K562 (cell line): ENCODE measurements at regions not wholly inside any gene's neighbourhood (a gene's known extent, or its start where the extent isn't known, plus 50 kb on each side); places are given as distances from the start of the nearest gene placed in this dataset.

Experiments used
- ATAC-seq: fragments of 200-7000 bp; cut with Tn5 transposase; 3 replicates; pipeline ENCODE4 v1.9.1; 2020; ENCODE audit warnings: moderate library complexity
- BruUV-seq: library from RNA; stranded (reverse); fragments of 400-500 nt; replicated peaks from 2 replicates; lab custom pipeline; 2021; lab: Mats Ljungman, UMichigan
- CTCF ChIA-PET: fragments of 300-600 bp; formaldehyde crosslinking; extraction: SDS; loops from one replicate; lab custom pipeline; 2021; ENCODE audit warnings: low intra/inter-chr PET ratio; lab: Yijun Ruan, JAX
- POLR2A ChIA-PET: fragments of 300-600, 350-650 bp; sonication (Branson Sonifier 250); formaldehyde crosslinking; extraction: SDS; loops from one replicate; lab custom pipeline; 2021; ENCODE audit warnings: antibody characterized with exemption, inconsistent platforms; lab: Yijun Ruan, JAX
- DNase-seq, 4 experiments: peaks; one replicate each; pipeline versions ENCODE4 v3.0.0 to v3.0.0-alpha.2; 2011 to 2018; ENCODE audit warnings: low spot score in 3 of 4, mixed read lengths in 3 of 4; ENCODE audit errors: extremely low read depth in 1 of 4
- FAIRE-seq: peaks from 2 replicates; lab custom pipeline; 2011; peaks lifted over from hg19 to GRCh38; lab: Jason Lieb, UNC
- H2AFZ ChIP-seq: 2 replicates; pipeline ENCODE4 v1.6.0; 2011; ENCODE audit warnings: low read depth, low read length, control low read depth, inconsistent platforms
- H3K27ac ChIP-seq: fragments of 200-600 bp; 3 replicates; pipeline ENCODE4 v1.8.0; 2011; ENCODE audit warnings: low read depth, mild to moderate bottlenecking, control low read depth, inconsistent platforms, low read length, moderate library complexity, mixed read lengths; ENCODE audit errors: extremely low read depth
- H3K27me3 ChIP-seq, 2 experiments: fragments of 300-600 bp in 1 of 2; 2 replicates in 1 of 2; 3 replicates in 1 of 2; pipeline versions ENCODE4 v1.6.0 to v1.8.0; 2011; ENCODE audit warnings: inconsistent platforms in 2 of 2, low read length in 2 of 2, mild to moderate bottlenecking in 1 of 2, mixed read lengths in 1 of 2, moderate library complexity in 1 of 2; ENCODE audit not compliant: control insufficient read depth in 2 of 2, insufficient read depth in 2 of 2
- H3K36me3 ChIP-seq: fragments of 300-600 bp; 3 replicates; pipeline ENCODE4 v1.8.0; 2011; ENCODE audit warnings: mild to moderate bottlenecking, low read length, inconsistent platforms; ENCODE audit not compliant: control insufficient read depth, insufficient read depth
- H3K4me1 ChIP-seq, 2 experiments: fragments of 200-600 bp in 1 of 2; replicated peaks in 1 of 2; 2 replicates in 1 of 2; 3 replicates in 1 of 2; pipeline versions ENCODE4 v1.5.1 to v1.8.0; 2011; ENCODE audit warnings: inconsistent platforms in 2 of 2, low read length in 2 of 2, mild to moderate bottlenecking in 1 of 2, mixed read lengths in 1 of 2, moderate library complexity in 1 of 2; ENCODE audit not compliant: control insufficient read depth in 2 of 2, insufficient read depth in 2 of 2
- H3K4me2 ChIP-seq: 2 replicates; pipeline ENCODE4 v1.6.1; 2011; ENCODE audit warnings: low read length, control low read depth, inconsistent platforms, mixed read lengths; ENCODE audit not compliant: insufficient read depth
- H3K4me3 ChIP-seq: fragments of 200-600 bp; sonication (generic), shearing (Covaris generic); 2 replicates; pipeline ENCODE4 v1.5.1; 2016; ENCODE audit warnings: control low read depth, inconsistent platforms
- H3K79me2 ChIP-seq: fragments of 200-600 bp; 3 replicates; pipeline ENCODE4 v1.8.0; 2011; ENCODE audit warnings: low read length, inconsistent platforms; ENCODE audit not compliant: control insufficient read depth, insufficient read depth
- H3K9ac ChIP-seq, 2 experiments: 2 replicates each; pipeline versions ENCODE4 v1.6.0 to v1.6.1; 2011; ENCODE audit warnings: low read depth in 2 of 2, low read length in 2 of 2, control low read depth in 1 of 2, inconsistent platforms in 1 of 2, mild to moderate bottlenecking in 1 of 2, mixed read lengths in 1 of 2; ENCODE audit not compliant: insufficient read depth in 1 of 2
- H3K9me1 ChIP-seq: one replicate; pipeline ENCODE4 v1.6.0; 2011; ENCODE audit warnings: inconsistent platforms, mild to moderate bottlenecking, low read length, moderate library complexity; ENCODE audit not compliant: control insufficient read depth, insufficient read depth
- H3K9me3 ChIP-seq: replicated peaks from 2 replicates; pipeline ENCODE4 v1.5.1; 2011; ENCODE audit warnings: low read depth, low read length, inconsistent platforms; ENCODE audit not compliant: control insufficient read depth, insufficient read depth
- H4K20me1 ChIP-seq: replicated peaks from 2 replicates; pipeline ENCODE4 v1.6.1; 2011; ENCODE audit warnings: low read length, inconsistent platforms, mixed read lengths; ENCODE audit not compliant: control insufficient read depth, insufficient read depth
- DIDO1 ChIP-seq: fragments of 450-650 bp; IDR thresholded peaks from 2 replicates; pipeline ENCODE4 v1.6.1; 2016; ENCODE audit warnings: low read depth, missing biosample characterization, missing genetic modification characterization
- HOXB6 ChIP-seq: fragments of 250-450 bp; sonication (Bioruptor Pico); IDR thresholded peaks from 2 replicates; pipeline ENCODE4 v1.5.1; 2022; ENCODE audit warnings: mild to moderate bottlenecking, borderline replicate concordance
- SAFB2 ChIP-seq: fragments of 200-400 bp; formaldehyde crosslinking; IDR thresholded peaks from 2 replicates; pipeline ENCODE4 v1.6.1; 2018; ENCODE audit warnings: borderline replicate concordance, low read length, low read depth, moderate library complexity; ENCODE audit not compliant: severe bottlenecking
- STAT5A ChIP-seq: IDR thresholded peaks from 2 replicates; pipeline ENCODE4 v1.6.1; 2012; ENCODE audit warnings: low read length, inconsistent platforms, borderline replicate concordance
- WGBS: fragments of 100-300 bp; shearing (Covaris generic); methylation state at CpG from one replicate; pipeline ENCODE4 v1.1.6; 2016; ENCODE audit warnings: low coverage, mixed read lengths; ENCODE audit not compliant: insufficient coverage; ENCODE audit errors: missing lambda C conversion rate; 5-methylcytosine and 5-hydroxymethylcytosine counted together
- in situ Hi-C: fragments of 300-500 bp; cut with MboI; formaldehyde crosslinking; loops from 4 replicates; pipeline ENCODE4 v1.15.0; 2018; ENCODE audit warnings: inconsistent platforms, mixed read lengths
- intact Hi-C: fragments of 100-400 bp; cut with micrococcal nuclease; formaldehyde crosslinking; loops from 2 replicates; pipeline ENCODE4 v1.14.2; 2022
- TF ChIP-seq, protein P1 (sequence below): sonication (generic); formaldehyde crosslinking; IDR thresholded peaks from 2 replicates; pipeline ENCODE4 v1.8.0; 2022; ENCODE audit warnings: mild to moderate bottlenecking, missing genetic modification reagents
- TF ChIP-seq, protein P2 (sequence below): fragments of 250-450 bp; sonication (Bioruptor Pico); IDR thresholded peaks from 2 replicates; pipeline ENCODE4 v1.4.0; 2020; ENCODE audit warnings: borderline replicate concordance
- TF ChIP-seq, protein P3 (sequence below), 2 experiments: fragments of 450-650 bp in 1 of 2; sonication (generic) in 1 of 2; formaldehyde crosslinking in 1 of 2; IDR thresholded peaks in 1 of 2; conservative IDR thresholded peaks in 1 of 2; 2 replicates each; pipeline versions ENCODE4 v1.6.1 to v1.8.1; 2016 to 2023; ENCODE audit warnings: mild to moderate bottlenecking in 2 of 2, moderate library complexity in 2 of 2, inconsistent platforms in 1 of 2, missing genetic modification reagents in 1 of 2
- TF ChIP-seq, protein P4 (sequence below): fragments of 200-800 bp; sonication (Bioruptor generic); IDR thresholded peaks from 2 replicates; pipeline ENCODE4 v1.6.1; 2016; ENCODE audit warnings: missing genetic modification characterization, missing compliant biosample characterization

DNA sequence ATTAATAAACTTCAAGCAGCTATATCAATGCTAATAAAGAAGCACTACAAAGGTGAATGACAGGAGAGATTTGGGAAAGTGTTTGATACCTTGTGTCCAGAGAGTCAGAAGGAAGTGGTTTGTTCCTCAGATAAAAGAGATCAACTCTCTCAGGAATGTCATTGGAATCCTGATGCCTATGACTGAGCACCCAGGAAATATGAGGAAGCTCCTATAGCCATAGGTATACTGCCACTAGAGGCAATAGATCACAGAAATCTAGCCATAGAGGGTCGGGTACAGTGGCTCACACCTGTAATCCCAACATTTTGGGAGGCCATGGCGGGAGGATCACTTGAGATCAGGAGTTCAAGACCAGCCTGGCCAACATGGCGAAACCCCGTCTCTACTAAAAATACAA, 612.6 kb downstream of the DACH1 start:
- TF ChIP-seq, protein P1, sequence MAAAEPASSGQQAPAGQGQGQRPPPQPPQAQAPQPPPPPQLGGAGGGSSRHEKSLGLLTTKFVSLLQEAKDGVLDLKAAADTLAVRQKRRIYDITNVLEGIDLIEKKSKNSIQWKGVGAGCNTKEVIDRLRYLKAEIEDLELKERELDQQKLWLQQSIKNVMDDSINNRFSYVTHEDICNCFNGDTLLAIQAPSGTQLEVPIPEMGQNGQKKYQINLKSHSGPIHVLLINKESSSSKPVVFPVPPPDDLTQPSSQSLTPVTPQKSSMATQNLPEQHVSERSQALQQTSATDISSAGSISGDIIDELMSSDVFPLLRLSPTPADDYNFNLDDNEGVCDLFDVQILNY: no peak
- no peak for TF ChIP-seq HOXB6
- TF ChIP-seq, protein P2, sequence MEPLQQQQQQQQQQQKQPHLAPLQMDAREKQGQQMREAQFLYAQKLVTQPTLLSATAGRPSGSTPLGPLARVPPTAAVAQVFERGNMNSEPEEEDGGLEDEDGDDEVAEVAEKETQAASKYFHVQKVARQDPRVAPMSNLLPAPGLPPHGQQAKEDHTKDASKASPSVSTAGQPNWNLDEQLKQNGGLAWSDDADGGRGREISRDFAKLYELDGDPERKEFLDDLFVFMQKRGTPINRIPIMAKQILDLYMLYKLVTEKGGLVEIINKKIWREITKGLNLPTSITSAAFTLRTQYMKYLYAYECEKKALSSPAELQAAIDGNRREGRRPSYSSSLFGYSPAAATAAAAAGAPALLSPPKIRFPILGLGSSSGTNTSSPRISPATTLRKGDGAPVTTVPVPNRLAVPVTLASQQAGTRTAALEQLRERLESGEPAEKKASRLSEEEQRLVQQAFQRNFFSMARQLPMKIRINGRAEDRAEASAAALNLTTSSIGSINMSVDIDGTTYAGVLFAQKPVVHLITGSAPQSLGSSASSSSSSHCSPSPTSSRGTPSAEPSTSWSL (CRISPR knock-in tag): no peak
- TF ChIP-seq, protein P3, sequence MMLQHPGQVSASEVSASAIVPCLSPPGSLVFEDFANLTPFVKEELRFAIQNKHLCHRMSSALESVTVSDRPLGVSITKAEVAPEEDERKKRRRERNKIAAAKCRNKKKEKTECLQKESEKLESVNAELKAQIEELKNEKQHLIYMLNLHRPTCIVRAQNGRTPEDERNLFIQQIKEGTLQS (IDR thresholded peaks at IDR 0.05): no peak
- TF ChIP-seq, protein P3 (CRISPR knock-in tag; conservative IDR thresholded peaks at IDR 0.05): no peak
- TF ChIP-seq DIDO1: no peak
- no peak for TF ChIP-seq SAFB2
- TF ChIP-seq, protein P4, sequence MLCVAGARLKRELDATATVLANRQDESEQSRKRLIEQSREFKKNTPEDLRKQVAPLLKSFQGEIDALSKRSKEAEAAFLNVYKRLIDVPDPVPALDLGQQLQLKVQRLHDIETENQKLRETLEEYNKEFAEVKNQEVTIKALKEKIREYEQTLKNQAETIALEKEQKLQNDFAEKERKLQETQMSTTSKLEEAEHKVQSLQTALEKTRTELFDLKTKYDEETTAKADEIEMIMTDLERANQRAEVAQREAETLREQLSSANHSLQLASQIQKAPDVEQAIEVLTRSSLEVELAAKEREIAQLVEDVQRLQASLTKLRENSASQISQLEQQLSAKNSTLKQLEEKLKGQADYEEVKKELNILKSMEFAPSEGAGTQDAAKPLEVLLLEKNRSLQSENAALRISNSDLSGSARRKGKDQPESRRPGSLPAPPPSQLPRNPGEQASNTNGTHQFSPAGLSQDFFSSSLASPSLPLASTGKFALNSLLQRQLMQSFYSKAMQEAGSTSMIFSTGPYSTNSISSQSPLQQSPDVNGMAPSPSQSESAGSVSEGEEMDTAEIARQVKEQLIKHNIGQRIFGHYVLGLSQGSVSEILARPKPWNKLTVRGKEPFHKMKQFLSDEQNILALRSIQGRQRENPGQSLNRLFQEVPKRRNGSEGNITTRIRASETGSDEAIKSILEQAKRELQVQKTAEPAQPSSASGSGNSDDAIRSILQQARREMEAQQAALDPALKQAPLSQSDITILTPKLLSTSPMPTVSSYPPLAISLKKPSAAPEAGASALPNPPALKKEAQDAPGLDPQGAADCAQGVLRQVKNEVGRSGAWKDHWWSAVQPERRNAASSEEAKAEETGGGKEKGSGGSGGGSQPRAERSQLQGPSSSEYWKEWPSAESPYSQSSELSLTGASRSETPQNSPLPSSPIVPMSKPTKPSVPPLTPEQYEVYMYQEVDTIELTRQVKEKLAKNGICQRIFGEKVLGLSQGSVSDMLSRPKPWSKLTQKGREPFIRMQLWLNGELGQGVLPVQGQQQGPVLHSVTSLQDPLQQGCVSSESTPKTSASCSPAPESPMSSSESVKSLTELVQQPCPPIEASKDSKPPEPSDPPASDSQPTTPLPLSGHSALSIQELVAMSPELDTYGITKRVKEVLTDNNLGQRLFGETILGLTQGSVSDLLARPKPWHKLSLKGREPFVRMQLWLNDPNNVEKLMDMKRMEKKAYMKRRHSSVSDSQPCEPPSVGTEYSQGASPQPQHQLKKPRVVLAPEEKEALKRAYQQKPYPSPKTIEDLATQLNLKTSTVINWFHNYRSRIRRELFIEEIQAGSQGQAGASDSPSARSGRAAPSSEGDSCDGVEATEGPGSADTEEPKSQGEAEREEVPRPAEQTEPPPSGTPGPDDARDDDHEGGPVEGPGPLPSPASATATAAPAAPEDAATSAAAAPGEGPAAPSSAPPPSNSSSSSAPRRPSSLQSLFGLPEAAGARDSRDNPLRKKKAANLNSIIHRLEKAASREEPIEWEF (CRISPR knock-in tag): no peak
- TF ChIP-seq STAT5A: no peak
- no TSS peak for BruUV-seq
- H4K20me1 ChIP-seq: no peaks in the 10 kb centered on the region
- DNase-seq (no peak), FAIRE-seq (no peak), ATAC-seq (no peak)
- no peak overlapping the region for H3K4me3 ChIP-seq
- no peaks in the 10 kb centered on the region for H3K79me2 ChIP-seq
- H3K4me2 ChIP-seq: no peak overlapping the region
- H3K27me3 ChIP-seq: no peaks in the 10 kb centered on the region
- no peaks in the 10 kb centered on the region for H3K4me1 ChIP-seq
- no peak overlapping the region for H3K9ac ChIP-seq
- ChIA-PET POLR2A (no interaction called here), CTCF (no interaction called here)
- no peaks in the 10 kb centered on the region for H3K9me3 ChIP-seq
- 0% methylated on average over 4 of the region's 4 CpGs for WGBS
- in situ Hi-C loops: no loop called here
- H3K36me3 ChIP-seq: no peaks in the 10 kb centered on the region
- H3K27ac ChIP-seq: no peak overlapping the region
- intact Hi-C loops: no loop called here
- no peak overlapping the region for H2AFZ ChIP-seq
- no peaks in the 10 kb centered on the region for H3K9me1 ChIP-seq
